H1 (cell line): ENCODE measurements at regions not wholly inside any gene's neighbourhood (a gene's known extent, or its start where the extent isn't known, plus 50 kb on each side); places are given as distances from the start of the nearest gene placed in this dataset.

Experiments used
- CTCF ChIA-PET: fragments of 300-600 bp; sonication (Branson Sonifier 250); formaldehyde crosslinking; loops from one replicate; lab custom pipeline; 2021; ENCODE audit not compliant: partially characterized antibody; lab: Charles Lee
- POLR2A ChIA-PET: fragments of 300-600 bp; sonication (Branson Sonifier 250); formaldehyde crosslinking; loops from one replicate; lab custom pipeline; 2021; ENCODE audit warnings: inconsistent platforms; ENCODE audit not compliant: partially characterized antibody; lab: Charles Lee
- DNase-seq, 2 experiments: peaks; one replicate each; pipeline versions ENCODE4 v3.0.0 to v3.0.0-alpha.2; 2010 to 2022; ENCODE audit warnings: low spot score in 2 of 2, low read depth in 1 of 2, mixed read lengths in 1 of 2
- FAIRE-seq: peaks from 2 replicates; lab custom pipeline; 2011; peaks lifted over from hg19 to GRCh38; lab: Jason Lieb, UNC
- H2AFZ ChIP-seq: 2 replicates; pipeline ENCODE4 v1.8.1; 2012; ENCODE audit warnings: low read length, inconsistent platforms
- H2AK5ac ChIP-seq: 2 replicates; pipeline ENCODE4 v1.6.1; 2013; ENCODE audit warnings: low read depth, low read length
- H2BK120ac ChIP-seq: replicated peaks from 2 replicates; pipeline ENCODE3; 2013; ENCODE audit warnings: low read depth, low read length, inconsistent platforms
- H2BK12ac ChIP-seq: 2 replicates; pipeline ENCODE4 v1.6.1; 2013; ENCODE audit warnings: low read depth, low read length
- H2BK15ac ChIP-seq: 2 replicates; pipeline ENCODE4 v1.6.1; 2013; ENCODE audit warnings: low read length
- H2BK20ac ChIP-seq: 2 replicates; pipeline ENCODE4 v1.6.1; 2013; ENCODE audit warnings: low read length
- H2BK5ac ChIP-seq: 2 replicates; pipeline ENCODE4 v1.6.1; 2013; ENCODE audit warnings: low read depth, low read length
- H3K14ac ChIP-seq: 2 replicates; pipeline ENCODE4 v1.6.1; 2013; ENCODE audit warnings: inconsistent platforms; ENCODE audit not compliant: insufficient read length
- H3K18ac ChIP-seq: 2 replicates; pipeline ENCODE4 v1.6.1; 2013; ENCODE audit warnings: low read length; ENCODE audit errors: extremely low read depth
- H3K23ac ChIP-seq: 2 replicates; pipeline ENCODE4 v1.6.1; 2013; ENCODE audit warnings: inconsistent platforms; ENCODE audit not compliant: insufficient read length
- H3K23me2 ChIP-seq: 2 replicates; pipeline ENCODE4 v1.6.1; 2013; ENCODE audit warnings: low read depth, low read length
- H3K27ac ChIP-seq: 2 replicates; pipeline ENCODE4 v1.6.1; 2011; ENCODE audit warnings: low read depth, low read length, inconsistent platforms
- H3K27me3 ChIP-seq, 4 experiments: replicated peaks in 1 of 4; 1 replicate in 1 of 4; 2 replicates in 3 of 4; pipeline versions ENCODE4 v1.6.1 to v1.8.1; 2011 to 2013; ENCODE audit warnings: low read length in 3 of 4, mild to moderate bottlenecking in 3 of 4, inconsistent platforms in 2 of 4, mixed read lengths in 2 of 4, moderate library complexity in 1 of 4; ENCODE audit not compliant: control insufficient read depth in 3 of 4, insufficient read depth in 3 of 4; ENCODE audit errors: extremely low read depth in 1 of 4
- H3K36me3 ChIP-seq, 4 experiments: 2 replicates each; pipeline versions ENCODE4 v1.6.1 to v1.8.1; 2011 to 2013; ENCODE audit warnings: mild to moderate bottlenecking in 4 of 4, low read length in 3 of 4, moderate library complexity in 2 of 4, control low read depth in 1 of 4, inconsistent platforms in 1 of 4; ENCODE audit not compliant: insufficient read depth in 4 of 4, control insufficient read depth in 2 of 4
- H3K4ac ChIP-seq: replicated peaks from 2 replicates; pipeline ENCODE3; 2013; ENCODE audit warnings: low read length, low read depth, mixed read lengths, inconsistent platforms; ENCODE audit not compliant: insufficient read length
- H3K4me1 ChIP-seq, 4 experiments: replicated peaks in 1 of 4; 1 replicate in 1 of 4; 2 replicates in 3 of 4; pipeline versions ENCODE4 v1.6.1 to v1.8.1; 2011 to 2013; ENCODE audit warnings: low read length in 3 of 4, inconsistent platforms in 2 of 4, mixed read lengths in 1 of 4; ENCODE audit not compliant: insufficient read depth in 4 of 4, control insufficient read depth in 3 of 4
- H3K4me2 ChIP-seq, 2 experiments: 2 replicates each; pipeline versions ENCODE4 v1.6.1 to v1.8.1; 2011 to 2013; ENCODE audit warnings: low read depth in 2 of 2, low read length in 2 of 2, control low read depth in 1 of 2, inconsistent platforms in 1 of 2, mild to moderate bottlenecking in 1 of 2; ENCODE audit not compliant: insufficient read depth in 1 of 2
- H3K4me3 ChIP-seq, 4 experiments: fragments of 200-600, 300-600 bp in 1 of 4; sonication (generic), shearing (Covaris generic), sonication (Bioruptor Twin) in 1 of 4; 2 replicates each; pipeline versions ENCODE4 v1.5.1 to v1.8.1; 2011 to 2016; ENCODE audit warnings: low read length in 4 of 4, low read depth in 3 of 4, control low read depth in 2 of 4, inconsistent platforms in 2 of 4, mild to moderate bottlenecking in 2 of 4, mixed read lengths in 1 of 4, moderate library complexity in 1 of 4; ENCODE audit not compliant: insufficient read depth in 2 of 4; ENCODE audit errors: extremely low read depth in 1 of 4
- H3K56ac ChIP-seq: replicated peaks from 2 replicates; pipeline ENCODE3; 2013; ENCODE audit warnings: low read depth, mild to moderate bottlenecking, mixed read lengths, low read length, inconsistent platforms; ENCODE audit not compliant: insufficient read length
- H3K79me1 ChIP-seq: 2 replicates; pipeline ENCODE4 v1.6.1; 2013; ENCODE audit warnings: low read depth, low read length, control low read depth
- H3K79me2 ChIP-seq, 2 experiments: 2 replicates each; pipeline versions ENCODE4 v1.6.1 to v1.8.1; 2012 to 2013; ENCODE audit warnings: low read length in 2 of 2, mild to moderate bottlenecking in 2 of 2, inconsistent platforms in 1 of 2; ENCODE audit not compliant: insufficient read depth in 2 of 2, control insufficient read depth in 1 of 2
- H3K9ac ChIP-seq, 4 experiments: replicated peaks in 1 of 4; 1 replicate in 1 of 4; 2 replicates in 3 of 4; pipeline versions ENCODE4 v1.6.1 to v1.8.1; 2011 to 2013; ENCODE audit warnings: low read depth in 3 of 4, low read length in 3 of 4, control low read depth in 2 of 4, mild to moderate bottlenecking in 2 of 4, moderate library complexity in 2 of 4, inconsistent platforms in 1 of 4; ENCODE audit errors: extremely low read depth in 1 of 4
- H3K9me3 ChIP-seq, 2 experiments: 2 replicates each; pipeline versions ENCODE4 v1.6.1 to v1.8.1; 2012 to 2013; ENCODE audit warnings: mild to moderate bottlenecking in 2 of 2, moderate library complexity in 2 of 2, control low read depth in 1 of 2, inconsistent platforms in 1 of 2, low read depth in 1 of 2, low read length in 1 of 2, mixed read lengths in 1 of 2; ENCODE audit not compliant: insufficient read depth in 2 of 2
- H4K20me1 ChIP-seq, 2 experiments: replicated peaks in 1 of 2; 2 replicates each; pipeline versions ENCODE3 to v1.8.1; 2011 to 2013; ENCODE audit warnings: inconsistent platforms in 2 of 2, low read length in 2 of 2, mild to moderate bottlenecking in 1 of 2; ENCODE audit not compliant: insufficient read depth in 2 of 2, control insufficient read depth in 1 of 2
- H4K5ac ChIP-seq: 2 replicates; pipeline ENCODE4 v1.6.1; 2013; ENCODE audit warnings: low read length, low read depth, mixed read lengths, inconsistent platforms; ENCODE audit not compliant: insufficient read length
- H4K8ac ChIP-seq: 2 replicates; pipeline ENCODE4 v1.8.0; 2013; ENCODE audit warnings: mild to moderate bottlenecking, moderate library complexity, low read length, inconsistent platforms; ENCODE audit not compliant: insufficient read depth; ENCODE audit errors: extremely low read depth
- H4K91ac ChIP-seq: replicated peaks from 2 replicates; pipeline ENCODE3; 2013; ENCODE audit warnings: low read length, mixed read lengths, inconsistent platforms; ENCODE audit not compliant: insufficient read length
- ATF2 ChIP-seq: IDR thresholded peaks from 2 replicates; pipeline ENCODE4 v1.6.1; 2012; ENCODE audit warnings: low read length, inconsistent platforms
- BCL11A ChIP-seq, 2 experiments: IDR thresholded peaks; one replicate each; pipeline ENCODE4 v1.6.1; 2011; ENCODE audit warnings: low read depth in 2 of 2, low read length in 2 of 2, mild to moderate bottlenecking in 2 of 2
- CTBP2 ChIP-seq: IDR thresholded peaks from 2 replicates; pipeline ENCODE4 v1.7.0; 2011; ENCODE audit warnings: borderline replicate concordance, mild to moderate bottlenecking, moderate library complexity, mixed read lengths, low read length; ENCODE audit not compliant: insufficient read depth, insufficient read length
- EGR1 ChIP-seq: IDR thresholded peaks from 2 replicates; pipeline ENCODE4 v1.6.1; 2011; ENCODE audit warnings: low read depth, low read length, borderline replicate concordance
- KDM5A ChIP-seq: fragments of 200-600 bp; IDR thresholded peaks from 2 replicates; pipeline ENCODE4 v1.7.1; 2012; ENCODE audit warnings: mild to moderate bottlenecking, low read length, inconsistent platforms, mixed read lengths
- MAFK ChIP-seq: IDR thresholded peaks from 2 replicates; pipeline ENCODE4 v1.6.1; 2012; ENCODE audit warnings: low read depth, mild to moderate bottlenecking, improper control_type of control experiment, low read length
- PHF8 ChIP-seq: fragments of 200-600 bp; sonication (generic); conservative IDR thresholded peaks from 2 replicates; pipeline ENCODE4 v1.7.1; 2012; ENCODE audit warnings: low read depth, mild to moderate bottlenecking, inconsistent platforms, low read length, moderate library complexity
- POLR2A ChIP-seq, 2 experiments: IDR thresholded peaks; 1 replicate in 1 of 2; 2 replicates in 1 of 2; pipeline ENCODE4 v1.6.1; 2011; ENCODE audit warnings: low read depth in 2 of 2, low read length in 2 of 2, mild to moderate bottlenecking in 2 of 2; ENCODE audit errors: control extremely low read depth in 1 of 2
- POLR2AphosphoS5 ChIP-seq: IDR thresholded peaks from 2 replicates; pipeline ENCODE4 v1.6.1; 2011; ENCODE audit warnings: low read depth, low read length
- RFX5 ChIP-seq: IDR thresholded peaks from 2 replicates; pipeline ENCODE4 v1.6.1; 2011; ENCODE audit warnings: low read depth, low read length, improper control_type of control experiment, borderline replicate concordance
- SIN3A ChIP-seq, 2 experiments: IDR thresholded peaks in 1 of 2; conservative IDR thresholded peaks in 1 of 2; 2 replicates each; pipeline ENCODE4 v1.6.1; 2011 to 2012; ENCODE audit warnings: low read length in 2 of 2, improper control_type of control experiment in 1 of 2, low read depth in 1 of 2, mild to moderate bottlenecking in 1 of 2
- SIX5 ChIP-seq: IDR thresholded peaks from 2 replicates; pipeline ENCODE4 v1.6.1; 2011; ENCODE audit warnings: mild to moderate bottlenecking, low read depth, low read length
- SRF ChIP-seq: IDR thresholded peaks from 2 replicates; pipeline ENCODE4 v1.6.1; 2011; ENCODE audit warnings: mild to moderate bottlenecking, low read depth, low read length, moderate library complexity
- TEAD4 ChIP-seq: IDR thresholded peaks from 2 replicates; pipeline ENCODE4 v1.6.1; 2012; ENCODE audit warnings: low read depth, low read length, inconsistent platforms, mixed read lengths
- WGBS, 2 experiments: shearing (Covaris generic) in 1 of 2; methylation state at CpG; one replicate each; pipeline versions ENCODE4 v1.1.6 to v1.1.7; 2013 to 2015; ENCODE audit warnings: low lambda C conversion rate in 2 of 2, mixed read lengths in 2 of 2, inconsistent platforms in 1 of 2, low coverage in 1 of 2, missing lambda C conversion rate in 1 of 2; ENCODE audit not compliant: insufficient replicate concordance in 2 of 2, insufficient coverage in 1 of 2, insufficient read length in 1 of 2; ENCODE audit errors: extremely low coverage in 1 of 2, missing lambda C conversion rate in 1 of 2; 5-methylcytosine and 5-hydroxymethylcytosine counted together

DNA sequence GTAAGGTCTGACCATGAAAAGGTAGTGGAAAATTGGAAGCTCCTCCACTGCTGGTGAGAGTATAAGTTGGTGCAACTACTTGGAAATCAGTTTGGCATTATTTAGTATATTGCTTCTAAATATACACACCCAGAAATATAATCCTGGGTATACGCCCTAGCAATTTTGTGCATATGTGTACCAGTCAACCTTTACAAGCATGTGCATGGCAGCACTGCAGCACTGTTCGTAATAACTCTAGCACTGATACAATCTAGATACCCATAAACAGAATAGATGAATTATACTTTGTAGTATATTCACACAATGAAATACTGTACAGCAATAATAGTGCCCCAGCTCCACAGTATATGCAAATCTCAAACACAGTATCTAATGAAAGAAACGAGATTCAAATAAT, 265.9 kb downstream of the EMP1 start:
- POLR2A ChIA-PET, result interaction anchor here (1.3 kb wide), 1 partner anchor 9 kb away, joined by 3 read pairs; no protein-coding TSS in a partner anchor
- Histone ChIP-seq H3K18ac (no peak overlapping the region), H3K4me1 (no peaks in the 10 kb centered on the region), H2BK15ac (no peak overlapping the region), H4K5ac (no peak overlapping the region), H2BK20ac (no peak overlapping the region), H3K27me3 (no peaks in the 10 kb centered on the region), H3K9ac (no peak overlapping the region), H3K36me3 (no peaks in the 10 kb centered on the region), H2BK5ac (no peak overlapping the region), H3K14ac (no peak overlapping the region), H3K79me2 (no peaks in the 10 kb centered on the region), H3K79me1 (no peaks in the 10 kb centered on the region), H3K4me2 (no peak overlapping the region), H3K27ac (no peak overlapping the region), H3K4ac (no peak overlapping the region), H3K9me3 (no peaks in the 10 kb centered on the region), H2AFZ (no peak overlapping the region), H3K23ac (no peak overlapping the region), H3K56ac (no peak overlapping the region), H4K20me1 (no peaks in the 10 kb centered on the region), H2BK120ac (no peak overlapping the region), H2AK5ac (no peak overlapping the region), H4K91ac (no peak overlapping the region), H3K23me2 (no peaks in the 10 kb centered on the region), H4K8ac (no peak overlapping the region), H2BK12ac (no peak overlapping the region), H3K4me3 (no peak overlapping the region)
- CTCF ChIA-PET, result no interaction called here
- DNase-seq (no peak), FAIRE-seq (no peak)
- 88% methylated on average over 3 of the region's 3 CpGs; no CpG with 5 or more reads in 1 of the 2 experiments for WGBS, 2 experiments
- TF ChIP-seq RFX5 (no peak), KDM5A (no peak), TEAD4 (no peak), POLR2A (IDR thresholded peaks at IDR 0.05; ENCODE audit: control extremely low read depth in 1 of 2, low read depth in 2 of 2, low read length in 2 of 2) (no peak), EGR1 (no peak), BCL11A (IDR thresholded peaks at IDR 0.05; ENCODE audit: low read depth in 2 of 2, low read length in 2 of 2) (no peak), CTBP2 (no peak), MAFK (no peak), SIN3A (conservative IDR thresholded peaks at IDR 0.05 in 1 of 2, IDR thresholded peaks at IDR 0.05 in 1 of 2; ENCODE audit: low read depth in 1 of 2, low read length in 2 of 2) (no peak), PHF8 (no peak), SRF (no peak), POLR2AphosphoS5 (no peak), ATF2 (no peak), SIX5 (no peak)
